Endometrial microvascular endothelial cells (primary cell): ENCODE measurements at regions not wholly inside any gene's neighbourhood (a gene's known extent, or its start where the extent isn't known, plus 50 kb on each side); places are given as distances from the start of the nearest gene placed in this dataset.

Source experiments
- in situ Hi-C: cut with HindIII; loops from 2 replicates; pipeline ENCODE4 v1.10.0; 2017; ENCODE audit warnings: low sequenced_read_pairs, low pct_unique_long_range_greater_than_20kb; ENCODE audit errors: inconsistent ontology term

GRCh38 chr17:77470330-77470786 lies 329.6 kb downstream of the SEC14L1 start:
- in situ Hi-C loops = no loop called here

GRCh38 chr17:77470800-77471733 lies 330.3 kb downstream of the SEC14L1 start:
- in situ Hi-C loops = no loop called here

- in situ Hi-C loops = no loop called here
Measured at GRCh38 chr17:77471984-77472461, 331.3 kb downstream of the SEC14L1 start.

GRCh38 chr17:77472468-77473310 lies 331.9 kb downstream of the SEC14L1 start:
- in situ Hi-C loops = no loop called here

GRCh38 chr17:77473615-77474226 lies 333.0 kb downstream of the SEC14L1 start:
- in situ Hi-C loops = no loop called here

GRCh38 chr17:77474292-77474988 lies 333.7 kb downstream of the SEC14L1 start:
- in situ Hi-C loops = no loop called here

DNA sequence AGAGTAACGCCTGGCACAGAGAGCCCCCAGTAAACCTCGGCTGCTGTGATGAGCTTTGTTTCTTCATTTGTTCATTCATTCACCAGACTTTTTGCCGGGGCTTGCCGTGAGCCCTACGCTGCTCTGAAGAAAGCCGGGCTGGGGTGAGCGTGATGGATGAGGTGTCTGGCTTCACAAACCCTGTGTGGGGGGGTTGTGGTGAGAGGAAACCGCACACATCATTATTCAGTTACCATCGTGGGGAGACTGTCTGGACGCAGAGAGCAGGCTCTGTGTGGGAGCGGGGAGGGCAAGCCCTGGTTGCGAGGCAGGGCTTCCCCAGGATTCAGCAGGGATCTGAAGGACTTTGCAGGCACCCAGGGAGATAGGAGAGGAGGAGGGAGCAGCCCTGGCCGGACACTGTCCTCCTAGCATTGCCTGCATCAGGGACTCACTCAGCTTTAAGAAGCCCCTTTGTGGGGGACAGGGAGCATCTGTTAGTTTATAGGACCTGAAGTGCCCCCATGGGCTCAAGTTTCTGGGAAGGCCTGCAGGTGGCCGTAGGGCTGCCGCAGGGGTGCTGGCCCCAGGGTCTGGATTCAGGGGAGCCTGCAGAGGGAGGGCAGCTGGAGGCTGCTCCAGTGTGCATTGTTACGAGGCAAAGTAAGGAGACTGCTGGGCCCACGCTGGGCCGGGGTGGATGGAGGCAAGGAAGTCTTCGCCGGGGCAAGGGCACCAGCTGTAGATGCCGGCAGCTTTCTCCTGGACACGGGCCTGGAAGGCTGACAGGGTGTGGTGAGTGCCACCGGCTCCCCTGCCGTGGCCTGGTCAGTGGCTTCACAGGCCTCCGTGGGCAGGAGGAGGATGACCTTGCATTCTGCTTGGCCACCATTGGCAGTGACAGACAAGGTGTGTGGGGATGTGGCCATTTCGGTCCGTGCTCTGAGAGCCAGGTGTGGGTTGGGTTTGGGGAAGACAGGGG lies 334.5 kb downstream of the SEC14L1 start:
- in situ Hi-C loops = no loop called here

DNA sequence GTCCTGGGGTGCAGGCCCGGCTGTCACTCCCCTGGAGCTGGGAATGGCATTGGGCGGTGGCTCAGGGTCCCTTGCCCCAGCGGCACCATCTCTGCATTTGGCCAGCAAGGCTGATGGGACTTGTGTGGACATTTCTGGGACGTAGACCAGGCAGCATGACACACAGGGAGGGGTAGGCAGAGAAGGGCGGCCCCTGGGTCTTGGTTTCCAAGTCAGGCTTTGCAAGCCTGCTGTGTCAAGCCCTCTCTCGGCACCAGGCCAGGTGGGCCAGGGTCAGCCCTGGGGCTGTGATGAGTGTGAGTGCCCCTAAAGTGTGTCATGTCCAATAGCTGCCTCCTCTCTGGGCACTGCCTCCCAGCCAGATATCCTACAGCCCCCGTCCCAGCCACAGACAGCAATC lies 335.2 kb downstream of the SEC14L1 start:
- in situ Hi-C loops = no loop called here

DNA sequence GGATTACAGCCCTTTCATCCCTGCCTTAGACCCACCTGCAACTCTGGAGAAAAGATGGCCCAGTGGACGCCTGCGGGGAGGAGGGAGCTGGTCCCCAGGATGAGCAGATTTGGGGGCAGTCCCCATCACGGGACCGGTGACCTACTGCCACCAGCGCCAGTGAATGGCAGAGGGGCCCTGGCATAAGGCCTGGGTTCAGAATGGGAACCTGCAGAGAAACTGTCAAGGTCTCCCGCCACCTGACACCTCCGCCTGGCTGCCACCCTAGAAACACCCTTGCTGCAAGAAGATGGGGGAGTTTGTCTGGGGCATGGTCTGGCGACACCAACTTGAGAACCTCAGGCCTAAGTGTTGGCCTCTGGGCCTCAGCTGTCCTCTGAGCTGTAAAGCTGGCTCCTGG lies 335.7 kb downstream of the SEC14L1 start:
- in situ Hi-C loops = no loop called here

- in situ Hi-C loops = no loop called here
Measured at GRCh38 chr17:77476931-77477805, 336.4 kb downstream of the SEC14L1 start.

DNA sequence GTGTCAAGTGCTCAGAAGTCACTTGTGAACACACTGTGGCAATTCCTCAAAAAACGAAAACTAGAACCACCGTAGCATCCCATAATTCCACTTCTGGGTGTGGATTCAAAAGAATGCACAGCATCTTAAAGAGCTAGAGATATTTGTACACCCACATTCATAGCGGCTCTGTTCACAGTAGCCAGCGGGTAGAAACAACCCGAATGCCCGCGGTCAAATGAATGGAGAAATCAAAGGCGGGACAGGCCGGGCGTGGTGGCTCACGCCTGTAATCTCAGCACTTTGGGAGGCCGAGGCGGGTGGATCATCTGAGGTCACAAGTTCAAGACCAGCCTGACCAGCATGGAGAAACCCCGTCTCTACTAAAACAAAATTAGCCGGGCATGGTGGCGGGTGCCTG lies 337.5 kb downstream of the SEC14L1 start:
- in situ Hi-C loops = no loop called here

DNA sequence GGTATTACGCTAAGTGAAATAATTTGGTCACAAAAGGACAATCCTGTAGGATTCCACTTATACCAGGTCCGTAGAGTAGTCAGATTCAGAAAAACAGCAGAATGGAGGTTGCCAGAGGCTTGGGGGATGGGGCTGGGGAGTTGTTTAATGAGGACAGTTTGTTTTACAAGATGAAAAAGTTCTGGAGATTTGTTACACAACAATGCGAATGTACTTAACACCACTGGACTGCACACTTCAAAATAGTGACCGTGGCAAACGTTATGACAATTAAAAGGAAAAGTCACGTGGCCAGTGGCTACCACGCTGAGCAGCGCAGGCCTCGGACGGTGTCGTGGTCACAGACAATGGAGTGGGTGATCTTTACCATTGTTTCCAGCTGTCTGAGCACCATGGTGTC lies 338.1 kb downstream of the SEC14L1 start:
- in situ Hi-C loops = no loop called here

DNA sequence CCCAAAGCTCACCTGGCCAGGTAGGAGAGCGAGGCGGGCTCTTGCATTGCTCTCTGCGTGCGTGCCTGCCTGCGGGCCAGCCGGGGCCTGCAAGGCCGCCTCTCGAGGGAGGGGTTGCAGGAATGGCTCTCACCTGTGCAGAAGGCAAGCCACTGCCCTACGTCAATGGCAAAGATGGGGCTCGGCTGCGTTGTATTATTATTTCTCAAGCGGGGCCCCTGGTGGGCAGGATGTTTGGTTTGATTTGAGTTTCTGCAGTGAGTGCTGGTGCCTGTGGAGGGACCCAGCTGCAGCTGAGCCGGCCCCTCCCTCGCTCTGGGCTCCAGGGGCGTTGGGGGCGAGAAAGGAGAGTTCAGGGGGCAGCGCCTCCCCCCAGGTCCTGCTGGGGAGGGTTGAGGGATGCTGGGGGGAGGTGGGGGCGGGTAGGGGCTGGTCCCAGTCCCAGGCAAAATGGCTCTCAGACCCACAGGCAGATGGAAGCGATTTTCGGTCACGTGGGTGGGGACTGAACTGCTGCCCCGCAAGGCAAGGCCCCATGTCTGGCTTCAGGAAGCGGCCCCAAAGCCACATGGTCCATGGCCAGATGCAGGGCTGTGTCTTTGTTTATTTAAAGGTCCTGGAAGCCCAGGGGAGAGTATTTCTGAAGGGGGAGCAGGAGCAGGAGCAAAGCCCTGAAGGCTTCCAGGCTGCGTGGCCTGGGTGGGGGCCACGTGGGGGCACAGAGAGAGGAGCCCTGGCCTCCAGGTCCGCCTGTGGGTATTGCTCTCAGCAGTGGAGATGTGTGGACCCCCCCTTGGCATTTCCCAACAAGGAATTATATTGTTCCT lies 338.8 kb downstream of the SEC14L1 start:
- in situ Hi-C loops = no loop called here

GRCh38 chr17:77480199-77480508 lies 339.4 kb downstream of the SEC14L1 start:
- in situ Hi-C loops = no loop called here

- in situ Hi-C loops = no loop called here
Measured at GRCh38 chr17:77480509-77481215, 339.9 kb downstream of the SEC14L1 start.
